Kidney (tissue), 13 donors: ENCODE measurements at regions not wholly inside any gene's neighbourhood (a gene's known extent, or its start where the extent isn't known, plus 50 kb on each side); places are given as distances from the start of the nearest gene placed in this dataset.
A peak's percentile ranks its signal among the peaks of the same experiment; 100 is the strongest.

Source experiments
- DNase-seq, 5 donors: peaks; one replicate each; pipeline ENCODE4 v3.0.0-alpha.2; 2013 to 2020
- FAIRE-seq: peaks from 2 replicates; lab custom pipeline; 2012; peaks lifted over from hg19 to GRCh38; lab: Jason Lieb, UNC
- H3K27ac ChIP-seq, 2 donors: one replicate each; pipeline ENCODE4 v1.7.0; 2013; ENCODE audit warnings: low read depth in 2 of 2, low read length in 2 of 2, inconsistent platforms in 1 of 2
- H3K27me3 ChIP-seq: one replicate; pipeline ENCODE4 v1.7.1; 2013; ENCODE audit warnings: low read length, inconsistent platforms; ENCODE audit not compliant: control insufficient read depth, insufficient read depth
- H3K36me3 ChIP-seq, 3 donors: one replicate each; pipeline versions ENCODE4 v1.7.0 to v1.7.1; 2013; ENCODE audit warnings: low read length in 3 of 3, control low read depth in 1 of 3, inconsistent platforms in 1 of 3; ENCODE audit not compliant: insufficient read depth in 3 of 3, control insufficient read depth in 2 of 3
- H3K4me1 ChIP-seq, 3 donors: one replicate each; pipeline versions ENCODE4 v1.7.0 to v1.7.1; 2013; ENCODE audit warnings: low read length in 3 of 3, inconsistent platforms in 1 of 3, low read depth in 1 of 3; ENCODE audit not compliant: control insufficient read depth in 2 of 3, insufficient read depth in 2 of 3
- H3K4me3 ChIP-seq, 3 donors: one replicate each; pipeline versions ENCODE4 v1.7.0 to v1.8.1; 2013; ENCODE audit warnings: low read length in 3 of 3, control low read depth in 1 of 3, inconsistent platforms in 1 of 3
- H3K9ac ChIP-seq, 3 donors: one replicate each; pipeline versions ENCODE4 v1.7.0 to v1.7.1; 2013; ENCODE audit warnings: low read length in 3 of 3, control low read depth in 1 of 3, inconsistent platforms in 1 of 3
- H3K9me3 ChIP-seq, 3 donors: one replicate each; pipeline versions ENCODE4 v1.7.0 to v1.7.1; 2013; ENCODE audit warnings: low read length in 3 of 3, control low read depth in 1 of 3, inconsistent platforms in 1 of 3; ENCODE audit not compliant: control insufficient read depth in 2 of 3, insufficient read depth in 1 of 3
- CTCF ChIP-seq: IDR thresholded peaks from 3 replicates; pipeline ENCODE4 v1.5.1; 2012; ENCODE audit warnings: mild to moderate bottlenecking, moderate library complexity, borderline replicate concordance; ENCODE audit not compliant: insufficient read depth; ENCODE audit errors: extremely low read depth
- intact Hi-C: fragments of 100-400 bp; cut with DNase I; formaldehyde crosslinking; loops from one replicate; pipeline ENCODE4 v1.11.1; 2022
- donor health status: control.
- donor health status: control.
- donor health status: control.
- donor health status: control.
- donor health status: control.
- donor health status: DM: yes; HTN: yes; CAD: no.
- donor health status: Normal renal cell carcinoma (clear cell type).

- FAIRE-seq: no peak
- no peaks in the 10 kb centered on the region for H3K27me3 ChIP-seq
These were observed 65.1 kb upstream of the SLC28A3 start for GRCh38 chr9:84405667-84406066.

GRCh38 chr9:84408416-84408815, 67.9 kb upstream of the SLC28A3 start:
- FAIRE-seq (no peak), DNase-seq (peak in 1 of 5 donors; percentile 70)
- H3K36me3 ChIP-seq: no peaks in the 10 kb centered on the region
- H3K9ac ChIP-seq: no peak overlapping the region
- TF ChIP-seq CTCF: no peak
- intact Hi-C loops: no loop called here
- H3K27me3 ChIP-seq: no peaks in the 10 kb centered on the region
- H3K4me3 ChIP-seq: no peak overlapping the region
- H3K27ac ChIP-seq: no peak overlapping the region
- no peaks in the 10 kb centered on the region for H3K4me1 ChIP-seq
- no peaks in the 10 kb centered on the region for H3K9me3 ChIP-seq

More at GRCh38 chr9:84405667-84406066, 65.1 kb upstream of the SLC28A3 start:
- Histone ChIP-seq H3K4me3 (no peak overlapping the region), H3K9me3 (no peaks in the 10 kb centered on the region), H3K36me3 (no peaks in the 10 kb centered on the region), H3K9ac (no peak overlapping the region), H3K4me1 (no peaks in the 10 kb centered on the region), H3K27ac (no peak overlapping the region)
- intact Hi-C loops: no loop called here
- peak in 2 of 5 donors; percentile 49 to 51 for DNase-seq
- TF ChIP-seq CTCF: no peak

- FAIRE-seq (no peak), DNase-seq (peak in 1 of 5 donors; percentile 45)
- Histone ChIP-seq H3K4me1 (no peaks in the 10 kb centered on the region), H3K36me3 (no peaks in the 10 kb centered on the region), H3K9ac (no peak overlapping the region), H3K27ac (no peak overlapping the region), H3K9me3 (no peaks in the 10 kb centered on the region), H3K4me3 (no peak overlapping the region), H3K27me3 (no peaks in the 10 kb centered on the region)
- intact Hi-C loops: no loop called here
- TF ChIP-seq CTCF: no peak
These were observed 71.2 kb upstream of the SLC28A3 start for GRCh38 chr9:84411683-84412267.

- Histone ChIP-seq H3K4me1 (no peaks in the 10 kb centered on the region), H3K27me3 (no peaks in the 10 kb centered on the region), H3K4me3 (no peak overlapping the region), H3K9ac (no peak overlapping the region), H3K27ac (no peak overlapping the region), H3K9me3 (no peaks in the 10 kb centered on the region), H3K36me3 (no peaks in the 10 kb centered on the region)
- FAIRE-seq (no peak), DNase-seq (no peak)
- intact Hi-C loops: no loop called here
- TF ChIP-seq CTCF: no peak
These were observed 72.1 kb upstream of the SLC28A3 start for GRCh38 chr9:84412654-84413053.
